Cardiac fibroblast (primary cell): ENCODE measurements at regions not wholly inside any gene's neighbourhood (a gene's known extent, or its start where the extent isn't known, plus 50 kb on each side); places are given as distances from the start of the nearest gene placed in this dataset.
"Not testable (repeated sequence)": the region's sequence is repeated elsewhere in the genome, so short reads cannot be mapped to it uniquely, and the experiment has no call there.

Source experiments
- DNase-seq, 2 donors: peaks; one replicate each; pipeline versions ENCODE4 v3.0.0 to v3.0.0-alpha.2; 2010; ENCODE audit warnings: low read depth in 2 of 2
- H3K4me3 ChIP-seq, 2 donors: replicated peaks in 1 of 2; 1 replicate in 1 of 2; 2 replicates in 1 of 2; pipeline ENCODE4 v1.5.1; 2011; ENCODE audit warnings: low read depth in 2 of 2, low read length in 2 of 2, mild to moderate bottlenecking in 2 of 2, moderate library complexity in 1 of 2
- CTCF ChIP-seq: IDR thresholded peaks from one replicate; pipeline ENCODE4 v1.5.1; 2011; ENCODE audit warnings: low read depth, mild to moderate bottlenecking, low read length, inconsistent platforms

- no peak overlapping the region for H3K4me3 ChIP-seq
- no peak for TF ChIP-seq CTCF
- peak; percentile 35 to 52 for DNase-seq
These were observed 170.5 kb downstream of the NDUFA12 start for GRCh38 chr12:94832780-94833681.

- H3K4me3 ChIP-seq: no peak overlapping the region
- no peak for DNase-seq
- TF ChIP-seq CTCF: no peak
These were observed 171.4 kb downstream of the NDUFA12 start for GRCh38 chr12:94832105-94832504.

GRCh38 chr12:94831081-94831751 is 172.3 kb downstream of the NDUFA12 start:
- DNase-seq: no peak

GRCh38 chr12:94829552-94829951 is 173.9 kb downstream of the NDUFA12 start:
- TF ChIP-seq CTCF: no peak
- DNase-seq: no peak
- H3K4me3 ChIP-seq: no peak overlapping the region

More at GRCh38 chr12:94831081-94831751, 172.3 kb downstream of the NDUFA12 start:
- no peak for TF ChIP-seq CTCF
- no peak overlapping the region for H3K4me3 ChIP-seq

- TF ChIP-seq CTCF: no peak
These were observed 168.7 kb upstream of the TMCC3 start for GRCh38 chr12:94819011-94819410.

GRCh38 chr12:94817695-94818075 is 167.3 kb upstream of the TMCC3 start:
- TF ChIP-seq CTCF: no peak
- H3K4me3 ChIP-seq: no peak overlapping the region
- no peak for DNase-seq

More at GRCh38 chr12:94819011-94819410, 168.7 kb upstream of the TMCC3 start:
- no peak overlapping the region for H3K4me3 ChIP-seq
- peak in 1 of 2 donors; percentile 17 for DNase-seq

GRCh38 chr12:94817201-94817600 is 166.8 kb upstream of the TMCC3 start:
- DNase-seq: not testable (repeated sequence)

GRCh38 chr12:94816746-94817145 is 166.4 kb upstream of the TMCC3 start:
- not testable (repeated sequence) for H3K4me3 ChIP-seq, DNase-seq

More at GRCh38 chr12:94817201-94817600, 166.8 kb upstream of the TMCC3 start:
- not testable (repeated sequence) for H3K4me3 ChIP-seq
